ENCODE measurements at regions not wholly inside any gene's neighbourhood (a gene's known extent, or its start where the extent isn't known, plus 50 kb on each side); places are given as distances from the start of the nearest gene placed in this dataset.

DNA sequence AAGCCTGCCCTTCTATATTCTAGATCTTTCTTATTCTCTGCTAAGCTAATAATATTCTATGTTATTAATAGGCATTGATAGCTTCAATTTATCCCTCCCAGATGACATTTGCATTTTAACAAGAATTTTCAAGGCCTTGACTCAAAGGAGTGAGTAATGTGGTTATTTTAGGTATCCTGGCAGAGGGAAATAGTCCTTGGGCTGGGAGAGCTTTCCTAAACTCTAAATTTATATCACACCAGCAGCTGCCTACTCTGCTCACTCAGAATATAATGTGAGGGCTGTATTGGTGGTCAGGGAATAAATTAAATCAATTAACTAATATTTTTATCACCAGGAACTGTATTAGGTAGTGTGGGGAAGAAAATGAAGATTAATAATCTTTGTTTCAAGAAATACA, 74.8 kb upstream of the ADAM23 start:
- DNase-seq = no peak

DNA sequence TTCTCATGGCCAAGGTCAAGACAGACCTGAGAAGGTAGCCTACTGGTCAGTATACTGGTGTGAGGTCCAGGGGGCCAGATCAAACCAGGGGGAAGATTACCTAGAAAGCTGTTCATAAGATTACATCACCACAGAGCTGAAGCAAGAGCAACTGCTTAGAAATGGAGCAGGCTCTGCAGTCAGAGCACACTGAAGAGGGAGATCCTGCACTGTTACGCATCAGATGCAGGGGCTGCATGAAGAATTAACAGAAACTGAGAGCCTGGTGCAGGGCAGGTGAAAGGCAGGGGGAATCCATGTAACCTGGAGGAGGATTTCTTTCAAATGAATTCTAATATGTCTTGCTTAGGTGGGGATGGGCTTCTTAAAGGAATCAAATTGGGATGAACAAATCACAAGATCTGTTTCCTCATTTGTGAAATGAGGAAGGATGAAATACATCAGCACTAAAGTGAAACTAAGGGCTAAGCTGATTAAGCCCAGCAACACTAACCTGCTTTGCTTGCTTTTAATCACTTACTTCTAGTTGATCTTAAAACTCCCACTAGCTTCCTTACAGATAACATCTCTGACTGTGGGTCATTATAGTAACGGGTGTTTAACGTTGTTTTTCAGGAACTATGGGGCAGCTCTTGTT, 74.3 kb upstream of the ADAM23 start:
- DNase-seq = no peak

DNA sequence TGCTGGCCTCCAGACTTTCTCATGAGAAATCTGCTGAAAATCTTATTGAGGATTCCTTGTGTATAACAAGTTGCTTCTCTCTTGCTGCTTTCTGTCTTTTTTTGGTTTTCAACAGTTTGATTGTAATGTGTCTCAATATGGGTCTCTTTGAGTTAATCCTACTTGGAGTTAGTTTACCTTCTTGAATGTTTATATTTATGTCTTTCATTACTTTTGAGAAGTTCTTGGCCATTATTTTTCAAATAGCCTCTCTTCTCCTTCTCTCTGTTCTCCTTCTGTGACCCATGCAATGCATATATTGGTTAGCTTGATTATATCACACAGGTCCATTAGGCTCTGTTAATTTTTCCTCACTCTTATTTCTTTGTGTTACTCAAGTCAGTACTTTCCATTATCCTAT, 67.4 kb upstream of the ADAM23 start:
- DNase-seq = no peak

DNA sequence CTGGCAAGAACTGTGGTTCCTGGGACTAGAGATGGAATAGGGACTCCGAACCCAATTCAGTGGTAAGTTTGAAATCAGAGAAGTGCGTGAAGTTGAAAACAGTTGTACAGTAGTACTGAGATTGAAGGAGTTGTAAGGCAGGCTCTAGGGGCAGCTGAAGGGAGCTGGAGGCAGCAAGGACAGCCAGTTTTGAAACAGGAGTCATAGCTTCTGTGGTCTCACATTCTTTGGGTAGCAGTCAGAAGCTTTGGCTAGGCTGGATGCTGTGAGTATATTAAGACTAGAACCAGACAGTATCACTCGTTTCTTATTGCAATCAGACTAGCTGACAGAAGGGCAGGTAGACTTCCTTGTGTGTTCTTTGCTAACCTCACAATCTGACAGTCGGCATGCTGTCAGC, 64.5 kb upstream of the ADAM23 start:
- DNase-seq = no peak

DNA sequence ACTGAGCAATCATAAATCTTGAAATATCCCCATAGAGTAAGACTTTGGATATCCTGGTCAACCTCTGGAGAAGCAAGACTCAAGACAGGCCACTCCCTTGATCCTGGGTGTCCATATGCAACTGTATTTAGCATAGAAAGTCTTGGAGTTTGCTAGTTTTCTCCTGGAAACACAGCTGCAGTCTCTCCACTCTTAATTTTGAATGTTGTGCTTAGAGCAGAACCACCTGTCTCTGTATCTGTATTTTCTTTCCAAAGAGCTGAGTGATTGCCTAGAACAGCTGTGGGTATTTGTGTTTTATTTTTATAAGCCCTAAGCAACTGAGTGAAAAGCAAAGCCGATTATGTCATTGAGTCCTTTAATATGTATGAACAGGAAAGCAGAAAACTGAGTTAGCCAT, 64.1 kb upstream of the ADAM23 start:
- no peak for DNase-seq

DNA sequence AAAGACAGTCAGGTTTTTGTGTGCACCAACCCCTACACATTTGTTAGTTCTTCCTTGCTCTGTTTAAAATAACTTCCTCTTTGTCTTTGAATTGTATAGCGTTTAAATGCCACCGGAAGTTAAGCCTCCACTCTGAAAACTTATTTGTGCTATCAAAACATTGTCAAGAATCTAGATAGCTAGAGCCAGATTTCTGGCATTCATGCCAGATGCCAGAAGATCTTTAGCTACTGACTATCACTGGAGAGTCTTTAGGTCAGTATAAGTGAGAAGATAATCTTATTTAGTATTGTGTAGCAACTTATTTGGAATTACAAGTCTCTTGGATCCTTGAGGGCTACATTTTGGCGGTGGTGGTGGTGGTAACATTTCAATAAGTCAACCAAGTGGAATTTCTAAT, 63.4 kb upstream of the ADAM23 start:
- DNase-seq = no peak

DNA sequence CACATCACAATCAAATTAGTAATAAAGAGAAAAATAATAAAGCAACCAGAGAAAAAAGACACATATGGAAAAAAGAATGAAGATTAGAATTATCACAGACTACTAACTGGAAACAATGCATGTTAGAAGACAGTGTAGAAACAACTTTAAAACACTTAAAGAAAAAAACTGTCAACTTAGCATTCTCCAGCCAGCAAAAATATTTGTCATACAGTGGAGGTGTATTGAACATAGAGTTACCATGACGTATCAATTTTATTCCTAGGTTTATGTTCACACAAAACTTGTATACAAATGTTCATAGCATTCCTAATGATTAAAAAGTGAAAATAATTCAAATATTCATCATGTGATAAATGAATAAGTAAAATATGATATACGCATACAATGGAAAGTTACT, 61.5 kb upstream of the ADAM23 start:
- DNase-seq = no peak

DNA sequence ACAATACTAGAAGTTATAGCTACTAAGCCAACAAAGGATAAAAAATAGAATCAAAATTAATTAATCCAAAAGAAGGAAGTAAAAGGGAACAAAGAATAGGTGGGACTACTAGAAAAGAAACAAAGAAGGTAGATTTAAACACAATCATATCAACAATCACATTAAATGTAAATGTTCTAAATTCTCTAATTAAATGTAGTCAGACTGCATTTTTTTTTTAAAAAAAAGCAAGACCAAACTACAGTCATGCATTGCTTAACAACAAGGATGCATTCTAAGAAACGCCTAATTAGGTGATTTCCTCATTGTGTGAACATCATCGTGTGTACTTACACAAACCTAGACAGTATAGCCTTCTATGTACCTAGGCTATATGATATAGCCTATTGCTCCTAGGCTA, 59.7 kb upstream of the ADAM23 start:
- no peak for DNase-seq

DNA sequence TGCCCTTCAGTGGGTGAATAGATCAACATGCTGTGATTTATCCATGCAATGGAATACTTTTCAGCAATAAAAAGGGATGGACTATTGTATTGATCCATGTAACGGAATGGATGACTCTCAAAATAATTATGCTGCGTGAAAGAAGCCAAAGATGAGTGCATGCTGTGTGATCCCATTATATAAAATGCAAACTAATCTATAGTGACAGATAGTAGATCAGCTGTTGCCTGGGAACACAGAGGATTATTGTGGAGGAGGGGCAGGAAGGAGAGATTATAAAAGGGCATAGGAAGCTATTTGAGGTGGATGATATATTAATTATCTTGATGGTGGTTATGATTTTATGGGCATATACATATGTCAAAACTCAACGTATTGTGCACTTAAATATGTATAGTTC, 55.5 kb upstream of the ADAM23 start:
- no peak for DNase-seq

DNA sequence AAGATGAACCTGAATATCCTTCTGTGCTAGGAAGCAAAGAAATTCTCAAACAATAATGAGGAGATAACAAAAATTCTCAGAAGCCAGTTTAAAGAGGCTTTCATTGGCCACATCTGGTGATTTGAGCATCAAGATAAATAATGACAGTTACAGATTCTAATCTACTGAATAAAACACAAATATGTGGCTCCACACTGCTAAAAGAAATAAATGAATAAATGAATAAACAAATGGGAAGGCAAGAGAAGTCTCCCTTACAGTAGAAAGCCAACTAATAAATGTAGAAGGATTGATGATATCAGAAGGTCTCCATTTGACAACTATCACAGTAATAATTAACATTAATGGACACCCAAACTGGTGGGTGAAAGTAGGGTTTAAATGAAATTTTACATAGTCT, 54.6 kb upstream of the ADAM23 start:
- DNase-seq = no peak

DNA sequence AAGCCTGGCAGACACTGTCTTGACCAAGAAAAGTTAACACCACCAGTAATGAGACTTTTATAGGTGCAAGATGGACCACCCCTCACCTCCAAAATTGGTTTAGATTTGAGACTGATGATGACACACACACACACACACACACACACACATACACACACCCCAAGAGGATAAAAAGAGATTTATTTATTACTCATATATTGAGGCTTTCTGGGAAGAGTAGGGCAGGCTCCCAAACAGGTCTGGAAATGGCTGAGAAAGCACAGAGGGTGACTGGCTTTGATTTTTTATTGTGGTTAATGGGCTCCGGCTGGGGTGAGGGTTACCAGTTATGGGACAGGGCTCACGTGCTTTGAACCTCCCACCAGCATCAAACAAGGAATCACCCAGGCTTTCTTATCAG, 54.2 kb upstream of the ADAM23 start:
- no peak for DNase-seq

DNA sequence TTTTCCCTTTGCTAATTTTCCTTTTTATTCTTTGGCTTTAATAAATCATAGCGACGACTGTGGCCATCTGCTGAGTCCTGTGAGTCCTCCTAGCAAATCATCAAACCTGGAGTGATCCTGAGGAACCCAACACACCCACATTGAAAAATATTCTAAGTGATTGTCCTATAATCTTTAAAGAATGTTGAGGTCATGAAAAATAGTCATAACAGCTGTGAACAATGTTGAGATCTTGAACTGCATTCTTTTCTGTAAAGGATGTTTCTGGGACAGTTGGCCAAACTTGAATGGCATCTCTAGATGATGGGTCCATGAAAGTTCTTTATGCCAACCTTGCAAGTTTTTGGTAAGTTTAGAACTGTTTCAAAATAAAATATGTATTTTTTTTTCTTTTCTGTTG, 53.2 kb upstream of the ADAM23 start:
- no peak for DNase-seq

DNA sequence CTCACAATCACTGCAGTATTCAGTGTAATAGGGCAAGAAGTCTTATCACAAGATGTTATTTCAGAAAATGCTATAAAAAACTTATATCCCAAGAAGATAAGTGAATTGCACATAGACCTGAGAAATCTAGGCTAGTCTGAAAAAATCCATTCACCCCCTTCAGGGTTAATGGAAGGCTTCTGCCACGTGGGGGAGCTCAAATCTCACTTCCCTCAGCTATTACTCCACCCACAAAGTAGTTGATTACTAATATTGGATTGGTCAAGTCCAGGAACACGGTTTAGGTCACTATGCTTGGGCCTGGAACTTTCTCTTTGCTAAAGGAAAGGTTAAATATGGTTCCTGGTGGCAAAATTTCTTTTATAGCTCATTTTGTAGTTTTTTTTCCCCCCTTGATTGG, 51.2 kb upstream of the ADAM23 start:
- peak; percentile 3 for DNase-seq

Data from activated effector memory CD4-positive, alpha-beta T cell treated with Interleukin-2 at 50 U/mL for 16 hours (primary cell).